WERI-Rb-1 (cell line): ENCODE measurements at regions not wholly inside any gene's neighbourhood (a gene's known extent, or its start where the extent isn't known, plus 50 kb on each side); places are given as distances from the start of the nearest gene placed in this dataset.
"Not testable (repeated sequence)": the region's sequence is repeated elsewhere in the genome, so short reads cannot be mapped to it uniquely, and the experiment has no call there.

Source experiments
- DNase-seq: peaks from one replicate; pipeline ENCODE4 v3.0.0-alpha.2; 2020
- H3K27ac ChIP-seq: fragments of 250-450 bp; sonication (Bioruptor Pico); 2 replicates; pipeline ENCODE4 v1.5.1; 2020; ENCODE audit warnings: mild to moderate bottlenecking, moderate library complexity
- H3K27me3 ChIP-seq: fragments of 250-450 bp; sonication (Bioruptor Pico); 2 replicates; pipeline ENCODE4 v1.5.1; 2021; ENCODE audit warnings: mild to moderate bottlenecking, low read depth, moderate library complexity; ENCODE audit not compliant: insufficient read depth, severe bottlenecking
- H3K36me3 ChIP-seq: fragments of 250-450 bp; sonication (Bioruptor Pico); 2 replicates; pipeline ENCODE4 v1.5.1; 2020; ENCODE audit warnings: mild to moderate bottlenecking, moderate library complexity
- H3K4me3 ChIP-seq: 2 replicates; pipeline ENCODE4 v1.5.1; 2011; ENCODE audit warnings: low read depth, mild to moderate bottlenecking, control low read depth, low read length
- H3K9me3 ChIP-seq: fragments of 250-450 bp; sonication (Bioruptor Pico); 2 replicates; pipeline ENCODE4 v1.5.1; 2021; ENCODE audit warnings: mild to moderate bottlenecking, moderate library complexity; ENCODE audit not compliant: severe bottlenecking
- TF ChIP-seq, protein P1 (sequence below): IDR thresholded peaks from 2 replicates; pipeline ENCODE4 v1.5.1; 2011; ENCODE audit warnings: low read depth, mild to moderate bottlenecking, control low read depth, inconsistent platforms, low read length

DNA sequence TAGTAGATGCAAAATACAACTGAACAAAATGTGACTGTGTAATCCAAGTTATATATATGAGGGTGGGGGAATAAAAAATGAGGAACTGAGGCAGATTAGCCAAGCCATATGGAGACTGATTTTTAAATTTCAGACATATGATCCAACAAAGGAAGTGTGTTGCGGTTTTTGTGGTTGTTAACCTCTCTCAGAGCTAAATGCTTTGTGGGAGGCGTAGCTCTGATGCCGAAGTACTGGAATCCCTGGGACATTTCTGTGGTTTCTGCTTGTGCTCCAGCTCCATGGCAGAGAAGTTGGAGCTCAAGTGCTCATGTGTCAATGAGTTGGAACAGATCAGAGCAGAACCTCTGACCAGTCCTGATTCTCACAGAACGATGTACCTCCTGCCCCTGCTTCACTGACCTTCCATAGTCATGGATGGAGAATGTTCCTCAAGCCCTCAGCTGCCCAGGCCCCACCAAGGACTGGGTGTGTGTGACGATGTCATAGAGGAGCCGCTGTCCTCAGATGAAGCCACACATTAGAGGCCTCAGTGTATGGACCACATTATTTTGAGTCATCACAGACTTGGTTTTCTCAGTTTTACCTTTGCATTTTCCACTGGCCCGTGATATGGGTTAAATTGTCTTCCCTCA is 107.6 kb downstream of the SOX1 start:
- H3K36me3 ChIP-seq: no peaks in the 10 kb centered on the region
- no peak for DNase-seq
- peaks cover 88% of the 10 kb centered on the region for H3K27me3 ChIP-seq
- H3K9me3 ChIP-seq: peaks cover 23% of the 10 kb centered on the region
- TF ChIP-seq, protein P1, sequence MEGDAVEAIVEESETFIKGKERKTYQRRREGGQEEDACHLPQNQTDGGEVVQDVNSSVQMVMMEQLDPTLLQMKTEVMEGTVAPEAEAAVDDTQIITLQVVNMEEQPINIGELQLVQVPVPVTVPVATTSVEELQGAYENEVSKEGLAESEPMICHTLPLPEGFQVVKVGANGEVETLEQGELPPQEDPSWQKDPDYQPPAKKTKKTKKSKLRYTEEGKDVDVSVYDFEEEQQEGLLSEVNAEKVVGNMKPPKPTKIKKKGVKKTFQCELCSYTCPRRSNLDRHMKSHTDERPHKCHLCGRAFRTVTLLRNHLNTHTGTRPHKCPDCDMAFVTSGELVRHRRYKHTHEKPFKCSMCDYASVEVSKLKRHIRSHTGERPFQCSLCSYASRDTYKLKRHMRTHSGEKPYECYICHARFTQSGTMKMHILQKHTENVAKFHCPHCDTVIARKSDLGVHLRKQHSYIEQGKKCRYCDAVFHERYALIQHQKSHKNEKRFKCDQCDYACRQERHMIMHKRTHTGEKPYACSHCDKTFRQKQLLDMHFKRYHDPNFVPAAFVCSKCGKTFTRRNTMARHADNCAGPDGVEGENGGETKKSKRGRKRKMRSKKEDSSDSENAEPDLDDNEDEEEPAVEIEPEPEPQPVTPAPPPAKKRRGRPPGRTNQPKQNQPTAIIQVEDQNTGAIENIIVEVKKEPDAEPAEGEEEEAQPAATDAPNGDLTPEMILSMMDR: no peak
- no peak overlapping the region for H3K4me3 ChIP-seq
- H3K27ac ChIP-seq: no peak overlapping the region

DNA sequence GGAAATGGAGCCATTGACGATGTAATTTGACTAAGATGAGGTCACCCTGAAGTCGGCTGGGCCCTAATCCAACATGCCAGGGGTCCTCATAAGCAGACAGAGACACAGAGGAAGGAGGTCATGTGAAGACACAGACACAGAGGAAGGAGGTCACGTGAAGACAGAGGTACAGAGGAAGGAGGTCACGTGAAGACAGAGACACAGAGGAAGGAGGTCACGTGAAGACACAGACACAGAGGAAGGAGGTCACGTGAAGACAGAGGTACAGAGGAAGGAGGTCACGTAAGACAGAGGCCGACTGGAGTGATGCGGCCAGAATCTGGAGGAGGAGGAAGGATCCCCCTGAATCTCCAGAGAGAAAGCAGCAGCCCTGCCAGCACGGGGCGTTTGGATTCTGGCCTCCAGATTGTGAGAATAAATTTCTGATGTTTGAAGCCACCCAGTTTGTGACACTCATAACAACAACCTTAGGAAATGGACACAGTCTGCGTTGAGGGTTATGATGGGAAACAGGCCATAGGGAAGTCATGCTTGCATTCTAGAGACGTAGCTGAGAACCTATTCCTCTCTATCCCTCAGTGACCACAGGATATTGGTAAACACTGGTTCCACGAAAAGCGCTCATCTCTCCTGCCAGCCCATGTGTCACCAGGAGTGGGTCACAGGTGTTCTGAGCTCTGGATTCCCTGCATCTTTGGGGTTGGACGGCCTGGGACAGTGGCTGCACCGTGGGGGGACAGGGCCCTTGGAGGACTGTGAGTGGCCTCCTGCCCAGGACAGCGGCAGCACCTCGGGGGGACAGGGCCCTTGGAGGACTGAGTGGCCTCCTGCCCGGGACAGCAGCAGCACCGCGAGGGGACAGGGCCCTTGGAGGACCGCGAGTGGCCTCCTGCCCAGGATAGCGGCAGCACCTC is 108.5 kb downstream of the SOX1 start:
- peaks cover 21% of the 10 kb centered on the region for H3K9me3 ChIP-seq
- H3K27ac ChIP-seq: no peak overlapping the region
- H3K4me3 ChIP-seq: no peak overlapping the region
- no peak for DNase-seq
- TF ChIP-seq, protein P1: no peak
- peaks cover 88% of the 10 kb centered on the region for H3K27me3 ChIP-seq
- no peaks in the 10 kb centered on the region for H3K36me3 ChIP-seq

- not testable (repeated sequence) for DNase-seq, H3K27ac ChIP-seq, H3K36me3 ChIP-seq, H3K4me3 ChIP-seq
- H3K9me3 ChIP-seq: peaks cover 21% of the 10 kb centered on the region
- peaks cover 88% of the 10 kb centered on the region for H3K27me3 ChIP-seq
Measured at GRCh38 chr13:112176141-112177119, 109.5 kb downstream of the SOX1 start.

- peaks cover 14% of the 10 kb centered on the region for H3K9me3 ChIP-seq
- no peak overlapping the region for H3K27ac ChIP-seq
- no peaks in the 10 kb centered on the region for H3K36me3 ChIP-seq
- H3K4me3 ChIP-seq: no peak overlapping the region
- TF ChIP-seq, protein P1: no peak
- no peak for DNase-seq
- peaks cover 85% of the 10 kb centered on the region for H3K27me3 ChIP-seq
Measured at GRCh38 chr13:112177450-112178288, 110.7 kb downstream of the SOX1 start.

GRCh38 chr13:112178769-112179168 is 111.8 kb downstream of the SOX1 start:
- Histone ChIP-seq H3K27me3 (peaks cover 85% of the 10 kb centered on the region), H3K9me3 (peaks cover 13% of the 10 kb centered on the region), H3K27ac (no peak overlapping the region), H3K36me3 (no peaks in the 10 kb centered on the region), H3K4me3 (no peak overlapping the region)
- no peak for DNase-seq
- TF ChIP-seq, protein P1: no peak
